Spinal cord (tissue), 9 donors: ENCODE measurements at regions not wholly inside any gene's neighbourhood (a gene's known extent, or its start where the extent isn't known, plus 50 kb on each side); places are given as distances from the start of the nearest gene placed in this dataset.
A peak's percentile ranks its signal among the peaks of the same experiment; 100 is the strongest.

ENCODE experiments used
- DNase-seq, 6 donors: peaks; one replicate each; pipeline versions ENCODE4 v3.0.0 to v3.0.0-alpha.2; 2013 to 2015; ENCODE audit warnings: low spot score in 6 of 6, low read depth in 4 of 6
- H3K27ac ChIP-seq: one replicate; pipeline ENCODE4 v1.5.1; 2013; ENCODE audit warnings: low read depth, low read length, control low read depth
- H3K27me3 ChIP-seq: one replicate; pipeline ENCODE4 v1.6.1; 2013; ENCODE audit warnings: low read length; ENCODE audit not compliant: control insufficient read depth, insufficient read depth
- H3K36me3 ChIP-seq: one replicate; pipeline ENCODE4 v1.6.1; 2013; ENCODE audit warnings: low read length; ENCODE audit not compliant: control insufficient read depth, insufficient read depth
- H3K4me1 ChIP-seq: one replicate; pipeline ENCODE4 v1.6.1; 2013; ENCODE audit warnings: low read length; ENCODE audit not compliant: control insufficient read depth, insufficient read depth
- H3K4me3 ChIP-seq: one replicate; pipeline ENCODE4 v1.5.1; 2013; ENCODE audit warnings: low read depth, low read length, control low read depth
- H3K9me3 ChIP-seq: one replicate; pipeline ENCODE4 v1.6.1; 2013; ENCODE audit warnings: low read length; ENCODE audit not compliant: control insufficient read depth, insufficient read depth
- WGBS: methylation state at CpG from one replicate; pipeline ENCODE4 v1.1.5; 2013; ENCODE audit warnings: missing lambda C conversion rate; ENCODE audit not compliant: insufficient coverage; 5-methylcytosine and 5-hydroxymethylcytosine counted together
- donor health status: healthy.

DNA sequence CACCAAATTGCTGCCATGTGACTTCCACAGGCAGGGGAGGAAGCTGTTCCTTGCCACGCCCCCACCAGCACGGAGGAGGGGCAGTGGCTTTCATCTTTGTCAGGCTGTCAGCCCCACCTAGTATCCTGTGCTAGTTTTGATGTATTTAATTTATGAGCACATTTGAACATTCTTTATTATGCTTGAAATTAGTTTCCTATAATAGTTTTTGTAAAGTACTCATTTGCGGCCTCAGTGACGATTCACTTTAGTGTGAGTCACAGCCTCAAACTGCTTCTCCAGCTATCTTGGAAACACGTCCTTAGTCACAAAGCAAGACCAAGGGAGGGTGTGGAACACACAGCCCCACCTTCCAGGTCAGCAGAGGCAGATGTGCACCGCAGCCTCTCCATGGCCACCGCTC, 239.9 kb upstream of the ATP10A start:
- H3K36me3 ChIP-seq, result no peaks in the 10 kb centered on the region
- no peaks in the 10 kb centered on the region for H3K27me3 ChIP-seq
- 89% methylated on average over 5 of the region's 7 CpGs for WGBS
- no peak overlapping the region for H3K27ac ChIP-seq
- H3K4me3 ChIP-seq, result no peak overlapping the region
- no peaks in the 10 kb centered on the region for H3K4me1 ChIP-seq
- H3K9me3 ChIP-seq, result peaks cover 2% of the 10 kb centered on the region
- no peak for DNase-seq

DNA sequence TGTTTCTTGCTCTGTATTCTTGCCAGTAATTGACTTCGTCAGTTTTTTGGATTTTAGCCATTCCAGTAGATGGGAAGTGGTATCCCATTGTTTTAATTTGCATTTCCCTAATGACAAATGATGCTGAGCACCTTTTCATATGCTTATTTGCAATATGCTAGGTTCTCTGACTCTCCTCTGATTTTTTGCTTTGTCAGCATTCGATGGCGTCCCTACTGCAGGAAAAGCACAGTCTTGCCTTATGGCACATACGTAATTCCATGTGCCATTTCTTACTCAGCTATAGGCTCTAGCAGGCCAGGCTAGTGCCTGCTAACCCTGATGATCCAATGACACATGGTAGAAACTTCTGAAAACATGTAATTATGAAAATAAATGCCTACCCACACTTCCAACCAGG, 239.2 kb upstream of the ATP10A start:
- H3K36me3 ChIP-seq, result no peaks in the 10 kb centered on the region
- H3K4me1 ChIP-seq, result no peaks in the 10 kb centered on the region
- H3K4me3 ChIP-seq, result no peak overlapping the region
- 82% methylated on average over 3 of the region's 4 CpGs for WGBS
- H3K9me3 ChIP-seq, result peaks cover 2% of the 10 kb centered on the region
- no peak overlapping the region for H3K27ac ChIP-seq
- DNase-seq, result peak in 2 of 6 donors; percentile 16 to 27
- H3K27me3 ChIP-seq, result no peaks in the 10 kb centered on the region

GRCh38 chr15:26101443-26101842, 238.3 kb upstream of the ATP10A start:
- WGBS, result 80% methylated on average over 1 of the region's 3 CpGs
- H3K27me3 ChIP-seq, result no peaks in the 10 kb centered on the region
- H3K4me1 ChIP-seq, result no peaks in the 10 kb centered on the region
- no peak for DNase-seq
- H3K9me3 ChIP-seq, result no peaks in the 10 kb centered on the region
- H3K4me3 ChIP-seq, result no peak overlapping the region
- H3K36me3 ChIP-seq, result no peaks in the 10 kb centered on the region
- no peak overlapping the region for H3K27ac ChIP-seq

DNA sequence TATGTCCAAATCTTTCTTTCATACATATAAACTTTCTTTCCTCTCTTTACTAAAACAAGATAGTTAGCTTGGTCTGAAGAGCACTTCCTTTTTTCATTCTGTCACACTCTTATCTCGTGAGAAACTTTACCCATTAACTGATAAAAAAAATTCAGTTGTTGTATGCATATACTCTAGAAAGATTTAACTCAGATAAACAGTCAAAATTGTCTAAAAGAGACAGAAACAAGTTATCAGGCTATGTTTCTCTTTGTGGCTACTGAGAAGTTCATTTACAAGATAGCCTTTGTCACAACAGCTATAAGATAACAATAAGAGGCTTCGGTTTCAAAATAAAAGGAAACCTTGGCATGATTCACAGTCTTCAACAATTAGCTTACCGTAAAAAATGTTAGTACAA, 235.7 kb upstream of the ATP10A start:
- no CpG with 5 or more reads among the region's 3 CpGs for WGBS
- no peaks in the 10 kb centered on the region for H3K27me3 ChIP-seq

GRCh38 chr15:26097216-26097615, 234.1 kb upstream of the ATP10A start:
- Histone ChIP-seq H3K27ac (no peak overlapping the region), H3K4me1 (no peaks in the 10 kb centered on the region), H3K36me3 (no peaks in the 10 kb centered on the region), H3K4me3 (no peak overlapping the region), H3K9me3 (no peaks in the 10 kb centered on the region), H3K27me3 (no peaks in the 10 kb centered on the region)
- WGBS, result 100% methylated on average over 2 of the region's 6 CpGs
- no peak for DNase-seq

More for the DNA sequence above, 235.7 kb upstream of the ATP10A start:
- Histone ChIP-seq H3K27ac (no peak overlapping the region), H3K36me3 (no peaks in the 10 kb centered on the region), H3K9me3 (no peaks in the 10 kb centered on the region), H3K4me3 (no peak overlapping the region), H3K4me1 (no peaks in the 10 kb centered on the region)
- DNase-seq, result no peak

- no peaks in the 10 kb centered on the region for H3K4me1 ChIP-seq
- 90% methylated on average over 2 of the region's 3 CpGs for WGBS
Measured at GRCh38 chr15:26096581-26096980, 233.5 kb upstream of the ATP10A start.

DNA sequence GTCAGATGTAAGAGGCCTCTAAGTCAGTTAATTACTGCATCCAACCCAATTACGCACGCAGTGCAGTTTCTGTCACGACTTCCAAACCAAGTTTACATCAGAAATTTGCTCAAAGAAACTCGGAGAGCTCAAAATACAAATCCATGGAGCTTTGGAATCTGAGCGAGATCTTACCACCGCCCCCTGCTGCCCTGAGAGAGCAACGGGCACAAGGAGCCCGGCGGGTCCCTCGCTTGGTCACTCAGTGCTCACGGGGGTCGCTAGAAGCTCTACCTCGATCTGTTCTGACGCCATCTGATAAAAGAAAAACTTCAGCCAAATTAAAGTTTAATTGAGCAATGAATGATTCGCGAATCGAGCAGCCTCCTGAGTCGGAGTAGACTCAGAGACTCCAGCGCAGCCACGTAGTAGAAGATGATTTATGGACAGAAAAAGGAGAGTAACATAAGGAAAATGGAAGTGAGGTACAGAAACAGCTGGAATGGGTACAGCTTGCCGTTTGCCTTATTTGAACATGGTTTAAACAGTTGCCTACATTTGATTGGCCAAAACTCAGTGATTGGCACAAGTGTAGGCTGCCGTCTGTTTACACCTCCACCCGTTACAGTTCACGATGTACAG, 232.7 kb upstream of the ATP10A start:
- no peaks in the 10 kb centered on the region for H3K9me3 ChIP-seq
- WGBS, result 51% methylated on average over 19 of the region's 24 CpGs
- no peak overlapping the region for H3K4me3 ChIP-seq
- H3K4me1 ChIP-seq, result no peaks in the 10 kb centered on the region
- H3K27me3 ChIP-seq, result no peaks in the 10 kb centered on the region
- no peak overlapping the region for H3K27ac ChIP-seq
- no peak for DNase-seq
- no peaks in the 10 kb centered on the region for H3K36me3 ChIP-seq

More at GRCh38 chr15:26096581-26096980, 233.5 kb upstream of the ATP10A start:
- Histone ChIP-seq H3K9me3 (no peaks in the 10 kb centered on the region), H3K4me3 (no peak overlapping the region), H3K36me3 (no peaks in the 10 kb centered on the region), H3K27ac (no peak overlapping the region), H3K27me3 (no peaks in the 10 kb centered on the region)
- no peak for DNase-seq

GRCh38 chr15:26091184-26091583, 228.1 kb upstream of the ATP10A start:
- no peak for DNase-seq
- WGBS, result 84% methylated on average over 4 of the region's 4 CpGs
- Histone ChIP-seq H3K27ac (no peak overlapping the region), H3K4me1 (no peaks in the 10 kb centered on the region), H3K9me3 (no peaks in the 10 kb centered on the region), H3K27me3 (no peaks in the 10 kb centered on the region), H3K36me3 (no peaks in the 10 kb centered on the region), H3K4me3 (no peak overlapping the region)

DNA sequence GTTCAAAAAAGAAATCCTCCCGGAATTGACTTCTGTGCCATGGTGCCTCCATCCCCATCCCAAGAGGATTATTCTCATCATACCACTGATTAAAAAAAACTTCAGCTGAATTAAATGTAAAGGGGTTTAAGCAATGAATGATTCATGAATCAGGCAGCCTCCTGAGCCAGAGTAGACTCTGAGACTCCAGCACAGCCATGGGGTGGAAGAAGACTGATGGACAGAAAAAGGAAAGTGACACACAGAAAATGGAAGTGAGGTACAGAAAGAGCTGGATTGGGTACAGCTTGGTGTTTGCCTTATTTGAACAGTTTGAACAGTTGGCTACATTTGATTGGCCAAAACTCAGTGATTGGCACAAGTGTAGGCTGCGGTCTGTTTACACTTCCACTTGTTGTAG, 224.8 kb upstream of the ATP10A start:
- DNase-seq, result no peak

GRCh38 chr15:26087395-26087794, 224.3 kb upstream of the ATP10A start:
- no peak overlapping the region for H3K27ac ChIP-seq
- no peaks in the 10 kb centered on the region for H3K9me3 ChIP-seq
- no peaks in the 10 kb centered on the region for H3K4me1 ChIP-seq
- H3K4me3 ChIP-seq, result no peak overlapping the region
- no peak for DNase-seq
- H3K36me3 ChIP-seq, result no peaks in the 10 kb centered on the region
- H3K27me3 ChIP-seq, result no peaks in the 10 kb centered on the region
- WGBS, result 55% methylated on average over 4 of the region's 4 CpGs

More for the DNA sequence above, 224.8 kb upstream of the ATP10A start:
- Histone ChIP-seq H3K36me3 (no peaks in the 10 kb centered on the region), H3K27ac (no peak overlapping the region), H3K27me3 (no peaks in the 10 kb centered on the region), H3K4me1 (no peaks in the 10 kb centered on the region), H3K4me3 (no peak overlapping the region), H3K9me3 (no peaks in the 10 kb centered on the region)
- no CpG with 5 or more reads among the region's 2 CpGs for WGBS
